HG02798 (cell line): ENCODE measurements at regions not wholly inside any gene's neighbourhood (a gene's known extent, or its start where the extent isn't known, plus 50 kb on each side); places are given as distances from the start of the nearest gene placed in this dataset.
A peak's percentile ranks its signal among the peaks of the same experiment; 100 is the strongest.
"Not testable (repeated sequence)": the region's sequence is repeated elsewhere in the genome, so short reads cannot be mapped to it uniquely, and the experiment has no call there.

Source experiments
- ATAC-seq: cut with Tn5 transposase; IDR thresholded peaks from one replicate; pipeline ENCODE4 v1.9.1; 2021; ENCODE audit warnings: mild to moderate bottlenecking; ENCODE audit not compliant: unreplicated experiment, poor library complexity

GRCh38 chr10:57716884-57717283 is 550.8 kb downstream of the IPMK start:
- no peak for ATAC-seq

GRCh38 chr10:57715233-57715632 is 552.5 kb downstream of the IPMK start:
- no peak for ATAC-seq

- ATAC-seq = no peak
Measured at GRCh38 chr10:57707300-57707658, 560.4 kb downstream of the IPMK start.

- no peak for ATAC-seq
Measured at GRCh38 chr10:57706576-57707299, 561.0 kb downstream of the IPMK start.

- ATAC-seq = no peak
Measured at GRCh38 chr10:57706016-57706415, 561.7 kb downstream of the IPMK start.

GRCh38 chr10:57699944-57700343 is 567.8 kb downstream of the IPMK start:
- no peak for ATAC-seq

GRCh38 chr10:57696641-57697040 is 571.1 kb downstream of the IPMK start:
- ATAC-seq = no peak

- ATAC-seq = no peak
Measured at GRCh38 chr10:57694956-57695608, 572.6 kb downstream of the IPMK start.

- no peak for ATAC-seq
Measured at GRCh38 chr10:57692255-57692980, 575.3 kb downstream of the IPMK start.

GRCh38 chr10:57689596-57690297 is 577.9 kb downstream of the IPMK start:
- no peak for ATAC-seq

GRCh38 chr10:57679916-57680315 is 587.8 kb downstream of the IPMK start:
- no peak for ATAC-seq

- ATAC-seq = no peak
Measured at GRCh38 chr10:57675125-57675524, 592.6 kb downstream of the IPMK start.

GRCh38 chr10:57673446-57673960 is 594.2 kb downstream of the IPMK start:
- no peak for ATAC-seq

GRCh38 chr10:57664815-57665214 is 602.9 kb downstream of the IPMK start:
- ATAC-seq = no peak

GRCh38 chr10:57663401-57663800 is 604.3 kb downstream of the IPMK start:
- no peak for ATAC-seq

- no peak for ATAC-seq
Measured at GRCh38 chr10:57661206-57661605, 606.5 kb downstream of the IPMK start.

GRCh38 chr10:57657164-57657765 is 610.4 kb downstream of the IPMK start:
- ATAC-seq = peak; percentile 94

GRCh38 chr10:57654856-57655255 is 612.8 kb downstream of the IPMK start:
- peak; percentile 52 for ATAC-seq

- not testable (repeated sequence) for ATAC-seq
Measured at GRCh38 chr10:57645108-57645507, 622.6 kb downstream of the IPMK start.

- ATAC-seq = no peak
Measured at GRCh38 chr10:57638411-57638810, 629.3 kb downstream of the IPMK start.
